B cell (primary cell): ENCODE measurements at regions not wholly inside any gene's neighbourhood (a gene's known extent, or its start where the extent isn't known, plus 50 kb on each side); places are given as distances from the start of the nearest gene placed in this dataset.

Source experiments
- ATAC-seq: fragments of 200-7000 bp; cut with Tn5 transposase; one replicate; pipeline ENCODE4 v1.10.0; 2021; ENCODE audit warnings: low read depth, mild to moderate bottlenecking, moderate number of reproducible peaks, moderate library complexity
- CTCF ChIA-PET: fragments of 350-600 bp; sonication (Branson Sonifier 250); formaldehyde crosslinking; loops from one replicate; lab custom pipeline; 2021; ENCODE audit warnings: antibody characterized with exemption, inconsistent platforms; lab: Charles Lee
- POLR2A ChIA-PET: fragments of 350-600 bp; sonication (Branson Sonifier 250); formaldehyde crosslinking; loops from one replicate; lab custom pipeline; 2021; ENCODE audit warnings: antibody characterized with exemption; lab: Charles Lee
- DNase-seq: peaks from one replicate; pipeline ENCODE4 v3.0.0; 2013
- H2AFZ ChIP-seq: 2 replicates; pipeline ENCODE4 v1.6.1; 2012; ENCODE audit warnings: mild to moderate bottlenecking, low read depth, low read length; ENCODE audit not compliant: insufficient read depth, poor library complexity, severe bottlenecking
- H3K27ac ChIP-seq, 2 donors: 1 replicate in 1 of 2; 2 replicates in 1 of 2; pipeline ENCODE4 v1.5.1; 2012 to 2013; ENCODE audit warnings: low read length in 2 of 2, mild to moderate bottlenecking in 2 of 2, moderate library complexity in 1 of 2
- H3K27me3 ChIP-seq, 4 experiments: fragments of 200-600 bp in 1 of 4; sonication (generic) in 1 of 4; replicated peaks in 1 of 4; 1 replicate in 2 of 4; 2 replicates in 2 of 4; pipeline versions ENCODE4 v1.6.1 to v1.7.0; 2013 to 2016; ENCODE audit warnings: low read length in 3 of 4, mild to moderate bottlenecking in 2 of 4, mixed read lengths in 1 of 4, moderate library complexity in 1 of 4; ENCODE audit not compliant: insufficient read depth in 4 of 4, control insufficient read depth in 3 of 4; ENCODE audit errors: control extremely low read depth in 1 of 4
- H3K36me3 ChIP-seq, 2 experiments: replicated peaks in 1 of 2; 1 replicate in 1 of 2; 2 replicates in 1 of 2; pipeline versions ENCODE4 v1.6.1 to v1.7.1; 2013; ENCODE audit warnings: low read length in 1 of 2; ENCODE audit not compliant: insufficient read depth in 2 of 2, control insufficient read depth in 1 of 2; ENCODE audit errors: control extremely low read depth in 1 of 2, extremely low read depth in 1 of 2
- H3K4me1 ChIP-seq, 2 donors: fragments of 200-600 bp in 1 of 2; sonication (generic) in 1 of 2; 1 replicate in 1 of 2; 2 replicates in 1 of 2; pipeline versions ENCODE4 v1.5.1 to v1.6.1; 2013 to 2017; ENCODE audit warnings: low read length in 2 of 2; ENCODE audit not compliant: control insufficient read depth in 2 of 2, insufficient read depth in 2 of 2
- H3K4me2 ChIP-seq: replicated peaks from 2 replicates; pipeline ENCODE3; 2012; ENCODE audit warnings: mild to moderate bottlenecking, low read depth, low read length; ENCODE audit not compliant: poor library complexity, severe bottlenecking
- H3K4me3 ChIP-seq, 5 experiments: fragments of 200-600 bp in 1 of 5; sonication (generic) in 1 of 5; 1 replicate in 3 of 5; 2 replicates in 2 of 5; pipeline versions ENCODE4 v1.5.1 to v1.7.0; 2011 to 2016; ENCODE audit warnings: low read length in 4 of 5, mild to moderate bottlenecking in 4 of 5, low read depth in 2 of 5, control low read depth in 1 of 5, moderate library complexity in 1 of 5; ENCODE audit not compliant: insufficient read depth in 1 of 5; ENCODE audit errors: control extremely low read depth in 1 of 5, extremely low read depth in 1 of 5
- H3K79me2 ChIP-seq: fragments of 200-600 bp; sonication (generic); one replicate; pipeline ENCODE4 v1.6.0; 2016; ENCODE audit warnings: low read length; ENCODE audit not compliant: control insufficient read depth, insufficient read depth
- H3K9ac ChIP-seq: fragments of 200-600 bp; sonication (generic); 2 replicates; pipeline ENCODE4 v1.6.1; 2017; ENCODE audit warnings: mild to moderate bottlenecking, low read length, moderate library complexity
- H3K9me3 ChIP-seq, 3 donors: one replicate each; pipeline versions ENCODE4 v1.6.1 to v1.7.1; 2013; ENCODE audit warnings: low read length in 2 of 3; ENCODE audit not compliant: control insufficient read depth in 2 of 3, insufficient read depth in 1 of 3; ENCODE audit errors: control extremely low read depth in 1 of 3
- H4K20me1 ChIP-seq: 2 replicates; pipeline ENCODE4 v1.6.0; 2012; ENCODE audit warnings: mild to moderate bottlenecking, low read length; ENCODE audit not compliant: insufficient read depth, control insufficient read depth, poor library complexity, severe bottlenecking
- H3K27ac Mint-ChIP-seq: one replicate; pipeline ENCODE4 v1.8.0; 2021; ENCODE audit warnings: mixed read lengths
- H3K27me3 Mint-ChIP-seq: one replicate; pipeline ENCODE4 v1.8.0; 2021; ENCODE audit warnings: mixed read lengths
- H3K4me1 Mint-ChIP-seq: one replicate; pipeline ENCODE4 v1.8.0; 2021; ENCODE audit warnings: mixed read lengths
- H3K4me3 Mint-ChIP-seq: one replicate; pipeline ENCODE4 v1.8.0; 2021; ENCODE audit warnings: mixed read lengths
- H3K9me3 Mint-ChIP-seq: one replicate; pipeline ENCODE4 v1.8.0; 2022; ENCODE audit warnings: mixed read lengths; ENCODE audit not compliant: insufficient read depth
- CTCF ChIP-seq: fragments of 200-600 bp; IDR thresholded peaks from one replicate; pipeline ENCODE4 v1.8.0; 2022; ENCODE audit warnings: antibody characterized with exemption, mild to moderate bottlenecking
- EZH2 ChIP-seq: IDR thresholded peaks from 2 replicates; pipeline ENCODE4 v1.6.1; 2012; ENCODE audit warnings: borderline replicate concordance, low read depth, mild to moderate bottlenecking, moderate library complexity, low read length; ENCODE audit not compliant: insufficient read depth, poor library complexity, severe bottlenecking
- WGBS: methylation state at CpG from one replicate; pipeline ENCODE4 v1.1.5; 2013; ENCODE audit warnings: missing lambda C conversion rate; ENCODE audit not compliant: insufficient coverage; 5-methylcytosine and 5-hydroxymethylcytosine counted together
- intact Hi-C: fragments of 100-400 bp; cut with micrococcal nuclease; formaldehyde crosslinking; loops from one replicate; pipeline ENCODE4 v1.10.0; 2022

- no peaks in the 10 kb centered on the region for H3K79me2 ChIP-seq
- no peak overlapping the region for H2AFZ ChIP-seq
- ChIA-PET CTCF (no interaction called here), POLR2A (no interaction called here)
- H3K9ac ChIP-seq = no peak overlapping the region
- H3K4me2 ChIP-seq = no peak overlapping the region
- H3K27ac ChIP-seq = no peak overlapping the region
- no peak overlapping the region for H3K4me3 Mint-ChIP-seq
- H3K36me3 ChIP-seq = no peaks in the 10 kb centered on the region
- TF ChIP-seq CTCF (no peak), EZH2 (no peak)
- no peaks in the 10 kb centered on the region for H3K4me1 Mint-ChIP-seq
- DNase-seq (no peak), ATAC-seq (no peak)
- H3K4me1 ChIP-seq = no peaks in the 10 kb centered on the region
- H3K27me3 Mint-ChIP-seq = no peaks in the 10 kb centered on the region
- H3K9me3 ChIP-seq = no peaks in the 10 kb centered on the region
- intact Hi-C loops = no loop called here
- no peaks in the 10 kb centered on the region for H3K9me3 Mint-ChIP-seq
- no peak overlapping the region for H3K4me3 ChIP-seq
- no peak overlapping the region for H3K27ac Mint-ChIP-seq
- no peaks in the 10 kb centered on the region for H3K27me3 ChIP-seq
- H4K20me1 ChIP-seq = no peaks in the 10 kb centered on the region
Observed at GRCh38 chr3:80451393-80451792, 683.6 kb upstream of the ROBO1 start.

GRCh38 chr3:80445641-80446040 lies 677.8 kb upstream of the ROBO1 start:
- H3K4me3 ChIP-seq = no peak overlapping the region
- no peaks in the 10 kb centered on the region for H3K27me3 Mint-ChIP-seq
- ChIA-PET POLR2A (no interaction called here), CTCF (no interaction called here)
- no peaks in the 10 kb centered on the region for H3K9me3 ChIP-seq
- no peak for DNase-seq
- no peak overlapping the region for H3K9ac ChIP-seq
- intact Hi-C loops = no loop called here
- H3K27me3 ChIP-seq = no peaks in the 10 kb centered on the region
- no peak overlapping the region for H3K27ac Mint-ChIP-seq
- no peak overlapping the region for H3K27ac ChIP-seq
- TF ChIP-seq EZH2 (no peak), CTCF (no peak)
- no peaks in the 10 kb centered on the region for H3K9me3 Mint-ChIP-seq
- H3K79me2 ChIP-seq = no peaks in the 10 kb centered on the region
- H4K20me1 ChIP-seq = no peaks in the 10 kb centered on the region
- no peaks in the 10 kb centered on the region for H3K4me1 Mint-ChIP-seq
- H3K4me3 Mint-ChIP-seq = no peak overlapping the region
- H2AFZ ChIP-seq = no peak overlapping the region
- H3K4me1 ChIP-seq = no peaks in the 10 kb centered on the region
- ATAC-seq = no peak
- WGBS = 75% methylated on average over 1 of the region's 5 CpGs
- H3K36me3 ChIP-seq = no peaks in the 10 kb centered on the region
- H3K4me2 ChIP-seq = no peak overlapping the region
